DMS53 treated with DMSO at 0.1 percent for 48 hours (cell line): ENCODE measurements at regions not wholly inside any gene's neighbourhood (a gene's known extent, or its start where the extent isn't known, plus 50 kb on each side); places are given as distances from the start of the nearest gene placed in this dataset.
A peak's percentile ranks its signal among the peaks of the same experiment; 100 is the strongest.

ENCODE experiments used
- DNase-seq: peaks from one replicate; lab custom pipeline; 2025; ENCODE audit not compliant: unreplicated experiment; lab: John Stamatoyannopoulos, UW

DNA sequence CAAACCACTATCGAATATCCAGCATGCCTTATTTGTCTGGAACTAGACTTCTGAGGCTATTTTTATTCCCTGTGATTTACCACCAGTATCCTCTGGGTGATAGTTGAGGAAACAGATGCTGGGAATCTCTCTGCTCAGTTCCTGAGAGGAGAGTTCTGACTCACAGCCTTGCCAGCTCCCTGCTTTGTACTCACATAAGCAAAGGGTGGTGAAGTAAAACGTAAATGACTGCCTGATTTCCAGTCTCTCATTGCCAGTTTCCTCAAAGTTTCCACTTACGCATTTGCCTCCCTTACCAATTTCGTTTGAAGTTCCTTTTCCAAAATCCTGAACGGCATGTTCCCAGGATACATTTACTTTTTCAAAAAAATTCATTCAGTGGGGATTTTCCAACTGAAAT is 69.2 kb upstream of the HNRNPA3 start:
- DNase-seq: no peak

DNA sequence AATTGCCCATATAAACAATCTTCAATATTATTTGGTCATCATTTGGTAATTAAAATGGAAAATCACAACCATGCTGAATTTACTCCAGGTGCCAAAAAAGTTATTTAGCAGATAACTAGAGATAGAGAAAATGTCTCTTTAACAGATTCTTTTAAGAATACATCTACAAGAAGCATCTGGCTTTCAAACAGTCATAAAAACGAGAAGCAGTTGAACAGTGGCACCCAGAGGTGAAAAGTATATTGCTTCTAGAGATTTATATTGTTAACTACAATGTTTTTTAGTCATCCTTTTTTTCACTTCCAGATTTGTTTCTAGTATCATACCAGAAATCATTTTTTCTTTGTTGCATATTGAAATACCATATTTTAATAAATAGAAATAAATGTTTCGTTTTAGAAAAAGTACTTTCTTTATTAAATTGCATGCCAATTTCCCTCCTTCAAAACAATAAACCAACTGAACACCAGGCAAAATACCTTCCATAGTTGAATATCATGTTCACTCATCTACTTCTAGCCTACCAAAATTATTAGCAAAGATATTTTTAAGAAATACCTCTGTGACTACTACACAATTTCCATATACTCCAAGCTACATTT is 65.4 kb upstream of the HNRNPA3 start:
- DNase-seq: peak; percentile 85

DNA sequence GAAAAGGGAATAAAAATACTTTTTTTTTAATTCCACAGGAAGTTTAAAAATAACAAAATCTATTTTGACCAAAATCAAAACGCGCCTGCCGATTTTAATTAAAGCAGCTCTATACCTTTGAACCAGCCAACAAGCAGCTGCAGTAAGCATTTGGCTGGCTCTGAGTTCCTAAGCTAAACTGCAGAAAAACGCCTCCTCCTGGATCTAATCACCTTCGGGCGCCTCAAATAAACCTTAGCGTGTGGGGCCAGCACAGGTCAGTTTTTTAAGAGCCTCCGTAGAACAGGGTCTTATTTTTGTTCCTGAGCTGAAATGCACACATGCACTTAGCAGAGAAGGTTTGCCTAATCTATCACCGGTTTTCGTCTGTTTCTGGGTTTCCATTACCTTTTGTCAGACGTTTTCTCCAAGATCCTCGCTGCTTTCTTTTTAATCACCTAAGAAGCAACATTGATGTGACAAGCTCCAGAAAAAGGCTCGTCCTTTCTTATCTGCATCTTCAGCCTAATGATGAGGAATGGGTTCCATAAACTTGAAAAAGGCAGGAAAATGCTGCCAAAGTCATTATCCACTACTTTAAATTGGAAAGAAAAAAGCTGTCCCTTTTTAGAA is 64.7 kb upstream of the HNRNPA3 start:
- peak; percentile 18 for DNase-seq

DNA sequence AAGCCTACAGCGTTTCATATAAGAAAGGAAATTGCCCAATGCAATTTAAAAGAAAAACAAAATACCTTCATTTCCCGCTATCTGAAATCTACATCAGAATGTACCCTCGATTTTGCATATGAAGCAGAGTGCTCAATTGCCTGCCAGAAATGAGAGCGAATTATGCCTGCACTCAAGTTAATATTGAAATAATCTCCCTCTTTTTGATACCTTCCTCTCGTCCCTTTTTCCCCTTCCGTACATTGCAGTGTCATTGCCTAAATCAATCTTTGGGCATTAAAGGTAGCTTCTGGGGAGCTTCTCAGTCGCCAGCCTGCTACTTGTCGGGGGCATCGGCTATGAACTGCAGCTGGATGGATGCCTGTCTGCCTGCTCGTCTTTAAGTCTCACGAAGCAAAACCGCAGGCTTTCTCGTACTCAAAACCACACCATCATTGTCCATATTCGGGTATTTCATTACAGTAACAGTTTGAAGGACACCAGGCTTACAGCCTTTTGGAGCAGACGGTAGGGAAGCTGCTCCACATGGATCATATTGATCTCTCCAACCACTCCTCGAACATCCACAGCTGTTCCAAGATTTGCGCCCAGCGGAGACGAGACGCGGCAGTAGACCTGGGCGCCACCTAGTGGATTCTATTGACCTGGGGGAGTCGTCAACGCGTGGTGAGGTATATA is 64.0 kb upstream of the HNRNPA3 start:
- DNase-seq: peak; percentile 80

DNA sequence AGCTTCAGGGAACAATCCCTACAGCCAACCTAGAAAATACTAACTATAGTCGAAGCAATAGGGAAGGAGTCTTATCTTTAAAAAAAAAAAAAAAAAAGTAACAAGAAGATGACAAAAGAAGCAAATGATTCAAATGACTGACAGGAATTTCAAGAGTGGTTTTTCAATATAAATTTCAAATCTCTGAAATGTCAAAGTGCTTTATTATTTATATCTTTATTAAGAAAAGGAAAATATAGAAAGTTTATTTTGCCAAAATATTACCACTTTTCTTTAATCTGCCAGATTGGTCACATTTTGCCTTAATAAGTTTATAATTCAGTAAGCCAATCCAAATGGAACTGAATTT is 63.5 kb upstream of the HNRNPA3 start:
- DNase-seq: no peak

DNA sequence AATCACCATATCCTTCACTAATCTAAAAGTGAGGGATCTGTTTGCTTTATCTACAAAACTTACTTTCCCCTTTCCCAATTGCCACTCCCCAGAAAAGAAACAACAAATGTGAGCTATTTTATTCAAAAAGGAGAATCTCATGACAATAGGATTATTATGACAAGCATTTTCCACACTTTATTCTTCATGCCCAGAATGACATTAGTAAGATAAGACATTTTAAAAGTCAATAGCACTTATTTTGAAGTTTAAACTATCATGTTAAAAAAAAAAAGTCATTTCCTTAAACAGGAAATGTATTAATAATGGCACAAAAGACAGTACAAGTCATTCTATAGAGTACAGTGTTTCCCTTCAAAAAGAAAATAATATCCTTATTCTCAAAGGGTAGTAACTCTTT is 58.8 kb upstream of the HNRNPA3 start:
- no peak for DNase-seq

DNA sequence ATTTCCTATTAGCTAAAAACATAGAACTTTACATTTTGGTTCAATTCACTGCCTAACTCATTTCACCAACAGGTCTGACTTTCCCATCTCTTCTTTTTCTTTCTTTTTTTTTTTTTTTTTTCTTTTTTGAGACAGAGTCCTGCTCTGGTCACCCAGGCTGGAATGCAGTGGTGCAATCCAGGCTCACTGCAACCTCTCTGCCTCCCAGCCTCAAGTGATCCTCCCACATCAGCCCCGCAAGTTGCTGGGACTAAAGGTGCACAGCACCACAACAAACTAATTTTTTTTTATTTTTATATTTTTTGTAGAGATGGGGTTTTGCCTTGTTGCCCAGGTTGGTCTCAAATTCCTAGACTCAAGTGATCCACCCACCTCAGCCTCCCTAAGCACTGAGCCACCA is 57.8 kb upstream of the HNRNPA3 start:
- DNase-seq: no peak

DNA sequence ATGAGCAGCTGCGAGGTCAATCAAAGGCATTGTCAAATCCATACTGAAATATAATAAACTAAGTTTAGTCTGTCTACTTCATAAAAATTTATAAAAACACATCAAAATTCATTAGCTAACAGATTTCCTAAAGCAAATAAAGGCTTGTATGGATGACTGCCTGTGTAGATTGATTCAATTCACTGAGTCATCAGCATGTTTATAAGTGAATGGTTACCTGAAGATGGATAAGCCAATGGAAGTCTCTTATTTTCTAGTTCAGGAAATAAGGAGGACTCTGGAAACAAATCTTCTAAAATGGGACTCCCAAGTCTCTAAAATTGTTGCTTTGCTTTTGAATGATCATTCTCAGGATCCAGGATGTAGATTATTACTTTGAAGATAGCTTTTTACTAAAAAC is 57.0 kb upstream of the HNRNPA3 start:
- DNase-seq: peak; percentile 51

DNA sequence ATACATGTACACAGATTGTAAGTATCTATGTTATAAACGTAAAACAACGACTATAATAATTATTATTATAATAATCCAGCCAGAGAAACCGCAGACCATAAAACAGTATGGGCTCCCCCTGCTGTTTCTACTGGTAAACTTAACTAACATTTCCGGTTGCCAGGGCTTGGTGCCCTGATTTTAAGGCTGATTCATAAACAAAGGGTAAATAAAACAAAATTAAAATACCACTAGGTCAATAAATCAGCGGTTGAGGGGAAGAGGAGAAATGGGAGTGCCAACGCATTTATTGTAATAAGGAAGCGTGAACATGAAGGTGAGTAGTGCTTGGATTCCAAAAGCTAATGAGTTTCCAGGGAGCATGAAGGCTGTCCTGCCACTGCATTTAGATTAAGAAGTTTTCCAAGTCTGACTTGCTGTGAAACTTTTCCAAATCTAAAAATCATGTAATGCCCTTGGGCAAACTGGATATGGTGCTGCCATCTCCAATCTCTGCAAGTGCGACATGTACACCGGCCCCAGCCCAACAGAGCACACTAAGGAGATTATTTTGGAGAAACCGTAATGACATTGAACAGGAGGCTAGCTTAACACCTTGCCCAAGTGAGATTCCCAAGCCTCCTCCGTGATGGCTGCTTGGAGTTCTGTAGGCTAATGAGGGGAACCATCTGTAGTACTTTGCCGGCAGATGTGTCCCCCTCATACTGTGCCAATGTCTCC is 50.7 kb upstream of the HNRNPA3 start:
- peak; percentile 67 for DNase-seq
